Bronchial epithelial cell (primary cell): ENCODE measurements at regions not wholly inside any gene's neighbourhood (a gene's known extent, or its start where the extent isn't known, plus 50 kb on each side); places are given as distances from the start of the nearest gene placed in this dataset.
"Not testable (repeated sequence)": the region's sequence is repeated elsewhere in the genome, so short reads cannot be mapped to it uniquely, and the experiment has no call there.

Experiments
- DNase-seq: peaks from one replicate; pipeline ENCODE4 v3.0.0-alpha.2; 2010; ENCODE audit warnings: low read depth
- FAIRE-seq: peaks from 2 replicates; lab custom pipeline; 2011; peaks lifted over from hg19 to GRCh38; lab: Jason Lieb, UNC
- H3K27me3 ChIP-seq: 2 replicates; pipeline ENCODE4 v1.5.1; 2011; ENCODE audit warnings: low read length; ENCODE audit not compliant: control insufficient read depth, insufficient read depth
- H3K36me3 ChIP-seq: 2 replicates; pipeline ENCODE4 v1.5.1; 2011; ENCODE audit warnings: low read length; ENCODE audit not compliant: control insufficient read depth, insufficient read depth
- H3K4me3 ChIP-seq: 2 replicates; pipeline ENCODE4 v1.5.1; 2011; ENCODE audit warnings: mild to moderate bottlenecking, low read depth, low read length, control low read depth
- TF ChIP-seq, protein P1 (sequence below): IDR thresholded peaks from 2 replicates; pipeline ENCODE4 v1.5.1; 2011; ENCODE audit warnings: mild to moderate bottlenecking, moderate library complexity, low read length, control low read depth, inconsistent platforms; ENCODE audit not compliant: insufficient read depth, severe bottlenecking

DNA sequence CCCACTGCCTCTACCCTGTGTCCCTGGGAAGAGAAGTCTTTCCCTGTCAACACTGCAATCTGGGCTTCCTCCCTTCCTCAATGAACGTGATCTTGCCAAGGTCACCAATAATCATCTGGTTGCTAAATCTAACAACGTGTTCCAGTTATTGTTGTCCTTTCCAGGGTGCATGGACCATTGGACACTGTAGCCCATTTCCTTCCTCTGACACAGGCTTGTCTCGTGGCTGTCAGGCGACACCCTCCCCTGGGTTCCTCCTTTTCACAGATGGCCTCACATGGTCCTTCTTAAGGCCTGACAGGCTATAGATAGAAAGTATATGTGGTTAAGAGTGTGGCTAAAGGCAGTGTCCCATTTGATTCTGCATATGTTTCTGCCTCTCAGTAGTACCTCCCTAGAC, 67.7 kb upstream of the STARD13 start:
- TF ChIP-seq, protein P1, sequence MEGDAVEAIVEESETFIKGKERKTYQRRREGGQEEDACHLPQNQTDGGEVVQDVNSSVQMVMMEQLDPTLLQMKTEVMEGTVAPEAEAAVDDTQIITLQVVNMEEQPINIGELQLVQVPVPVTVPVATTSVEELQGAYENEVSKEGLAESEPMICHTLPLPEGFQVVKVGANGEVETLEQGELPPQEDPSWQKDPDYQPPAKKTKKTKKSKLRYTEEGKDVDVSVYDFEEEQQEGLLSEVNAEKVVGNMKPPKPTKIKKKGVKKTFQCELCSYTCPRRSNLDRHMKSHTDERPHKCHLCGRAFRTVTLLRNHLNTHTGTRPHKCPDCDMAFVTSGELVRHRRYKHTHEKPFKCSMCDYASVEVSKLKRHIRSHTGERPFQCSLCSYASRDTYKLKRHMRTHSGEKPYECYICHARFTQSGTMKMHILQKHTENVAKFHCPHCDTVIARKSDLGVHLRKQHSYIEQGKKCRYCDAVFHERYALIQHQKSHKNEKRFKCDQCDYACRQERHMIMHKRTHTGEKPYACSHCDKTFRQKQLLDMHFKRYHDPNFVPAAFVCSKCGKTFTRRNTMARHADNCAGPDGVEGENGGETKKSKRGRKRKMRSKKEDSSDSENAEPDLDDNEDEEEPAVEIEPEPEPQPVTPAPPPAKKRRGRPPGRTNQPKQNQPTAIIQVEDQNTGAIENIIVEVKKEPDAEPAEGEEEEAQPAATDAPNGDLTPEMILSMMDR: no peak
- H3K36me3 ChIP-seq: no peaks in the 10 kb centered on the region
- FAIRE-seq (no peak), DNase-seq (no peak)
- H3K4me3 ChIP-seq: no peak overlapping the region
- no peaks in the 10 kb centered on the region for H3K27me3 ChIP-seq

DNA sequence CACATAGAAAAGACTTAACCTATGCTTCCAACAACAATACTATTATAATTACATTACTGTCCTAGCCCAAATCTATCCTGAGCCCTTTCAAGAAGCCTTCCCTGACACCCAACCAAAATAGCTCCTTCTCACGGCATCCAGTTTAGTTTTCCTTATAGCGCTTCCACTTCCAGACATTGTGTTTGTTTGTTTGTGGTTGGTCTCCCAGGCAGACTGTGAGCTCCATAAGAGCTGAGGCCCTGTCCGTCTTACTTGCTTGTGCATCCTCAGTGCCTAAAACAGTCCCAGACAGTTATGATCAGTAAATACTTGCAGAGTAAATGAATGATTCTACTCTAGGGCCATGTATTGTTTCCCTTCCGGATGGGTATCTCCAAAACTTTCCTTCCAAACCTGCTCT, 68.1 kb upstream of the STARD13 start:
- no peak overlapping the region for H3K4me3 ChIP-seq
- DNase-seq (no peak), FAIRE-seq (no peak)
- TF ChIP-seq, protein P1: no peak
- H3K27me3 ChIP-seq: no peaks in the 10 kb centered on the region
- H3K36me3 ChIP-seq: no peaks in the 10 kb centered on the region

DNA sequence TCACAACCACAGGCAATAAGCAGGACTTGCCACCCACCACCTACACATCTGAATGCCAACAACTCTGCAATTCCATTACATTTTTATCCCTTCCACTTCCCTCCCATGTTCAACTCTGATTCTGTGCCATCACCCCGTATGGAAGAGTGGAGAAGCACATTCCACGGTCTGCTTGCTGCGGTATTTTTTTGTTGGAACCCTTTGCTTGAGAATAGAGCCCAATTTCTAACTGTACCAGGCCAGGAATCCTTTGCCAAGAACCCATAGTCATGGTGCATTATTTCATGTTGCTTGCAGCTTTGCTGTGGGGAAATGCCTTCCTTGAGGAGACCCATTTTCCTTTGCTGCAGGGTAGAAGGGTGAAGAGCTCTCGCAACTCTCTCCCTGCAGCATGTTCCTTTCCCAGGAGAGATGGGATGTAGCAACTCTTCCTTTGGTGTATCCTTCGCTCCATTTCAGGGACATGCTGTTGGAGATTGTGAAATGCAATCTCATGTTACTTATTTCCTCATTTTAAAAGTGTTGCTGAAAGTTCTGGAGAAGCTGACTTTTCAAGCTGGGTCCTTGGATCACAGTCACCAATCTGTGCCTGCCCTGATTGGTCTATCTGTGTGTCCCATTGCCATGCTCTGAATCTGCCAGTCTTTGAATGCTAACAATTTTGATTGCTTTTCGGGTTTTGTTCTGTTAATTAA, 69.8 kb upstream of the STARD13 start:
- DNase-seq: no peak
- no peak for FAIRE-seq
- TF ChIP-seq, protein P1: no peak
- H3K4me3 ChIP-seq: no peak overlapping the region
- no peaks in the 10 kb centered on the region for H3K27me3 ChIP-seq
- no peaks in the 10 kb centered on the region for H3K36me3 ChIP-seq

DNA sequence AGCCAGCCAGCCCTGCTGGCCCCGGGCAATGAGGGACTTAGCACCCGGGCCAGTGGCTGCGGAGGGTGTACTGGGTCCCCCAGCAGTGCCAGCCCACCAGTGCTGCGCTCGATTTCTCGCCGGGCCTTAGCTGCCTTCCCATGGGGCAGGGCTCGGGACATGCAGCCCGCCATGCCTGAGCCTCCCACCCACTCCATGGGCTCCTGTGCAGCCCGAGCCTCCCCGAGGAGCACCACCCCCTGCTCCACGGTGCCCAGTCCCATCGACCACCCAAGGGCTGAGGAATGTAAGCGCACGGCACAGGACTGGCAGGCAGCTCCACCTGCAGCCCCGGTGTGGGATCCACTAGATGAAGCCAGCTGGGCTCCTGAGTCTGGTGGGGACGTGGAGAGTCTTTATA, 72.5 kb upstream of the STARD13 start:
- not testable (repeated sequence) for H3K27me3 ChIP-seq, H3K36me3 ChIP-seq, DNase-seq, H3K4me3 ChIP-seq, FAIRE-seq

DNA sequence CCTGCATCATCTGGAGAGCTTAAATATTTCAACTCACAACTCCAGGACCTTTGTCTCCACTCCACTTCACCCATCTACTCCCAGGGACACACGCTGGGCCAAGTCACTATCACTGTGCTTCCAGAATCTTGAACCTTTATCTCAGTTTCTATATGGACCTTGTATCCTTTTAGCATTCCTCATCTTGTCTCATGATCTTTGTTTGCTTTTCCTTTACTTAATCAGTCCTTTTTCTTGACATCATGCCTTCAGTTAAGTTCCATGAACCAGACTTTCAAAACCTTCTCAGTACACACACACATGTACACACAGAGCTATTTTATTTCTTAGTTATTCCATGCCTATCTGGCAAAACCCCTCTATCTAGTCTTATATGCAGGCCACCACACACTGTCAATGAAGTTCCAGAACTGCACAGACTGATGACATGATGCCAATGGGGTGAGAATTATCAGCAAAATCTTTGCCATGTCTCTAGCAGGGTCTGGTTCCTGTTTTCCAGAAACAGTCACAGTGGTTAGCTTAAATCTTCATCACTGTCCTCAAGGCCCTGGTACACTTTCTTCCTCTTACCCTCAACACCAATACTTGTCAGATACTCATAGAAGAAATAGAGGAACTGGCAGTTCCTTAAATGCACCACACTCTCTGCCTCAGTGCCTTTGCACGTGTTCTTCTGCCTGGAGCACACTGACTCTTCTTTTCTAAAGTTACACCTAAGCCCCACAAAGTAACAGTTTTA, 77.6 kb upstream of the STARD13 start:
- DNase-seq (no peak), FAIRE-seq (peak; percentile 32)
- TF ChIP-seq, protein P1: no peak
- no peaks in the 10 kb centered on the region for H3K36me3 ChIP-seq
- H3K27me3 ChIP-seq: no peaks in the 10 kb centered on the region
- no peak overlapping the region for H3K4me3 ChIP-seq

DNA sequence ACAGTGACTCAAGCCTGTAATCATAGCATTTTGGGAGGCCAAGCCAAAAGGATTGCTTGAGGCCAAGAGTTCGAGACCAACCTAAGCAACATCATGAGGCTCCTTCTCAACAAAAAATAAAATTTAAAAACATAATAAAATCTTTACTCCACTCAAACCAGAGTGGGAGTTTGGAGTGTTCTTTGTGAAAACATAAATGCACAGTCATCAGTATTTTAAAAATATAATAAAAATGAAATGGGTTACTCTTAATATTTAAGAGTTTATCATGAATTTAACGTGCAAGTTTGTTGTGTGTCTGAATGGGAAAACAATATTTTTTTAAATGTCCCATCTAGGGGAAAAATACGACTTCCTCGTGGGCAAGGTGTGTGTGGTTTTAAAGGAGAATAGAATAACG, 78.6 kb upstream of the STARD13 start:
- Histone ChIP-seq H3K4me3 (no peak overlapping the region), H3K36me3 (no peaks in the 10 kb centered on the region), H3K27me3 (no peaks in the 10 kb centered on the region)
- TF ChIP-seq, protein P1: no peak
- FAIRE-seq (no peak), DNase-seq (no peak)
